Urinary bladder (tissue), 3 donors: ENCODE measurements at regions not wholly inside any gene's neighbourhood (a gene's known extent, or its start where the extent isn't known, plus 50 kb on each side); places are given as distances from the start of the nearest gene placed in this dataset.

Experiments
- DNase-seq: peaks from one replicate; pipeline ENCODE4 v3.0.0-alpha.2; 2015; ENCODE audit errors: extremely low spot score
- H3K27ac ChIP-seq: one replicate; pipeline ENCODE4 v1.5.1; 2013; ENCODE audit warnings: low read depth, mild to moderate bottlenecking, moderate library complexity
- H3K36me3 ChIP-seq: one replicate; pipeline ENCODE4 v1.6.1; 2013; ENCODE audit warnings: mild to moderate bottlenecking, moderate library complexity; ENCODE audit not compliant: insufficient read depth
- H3K4me1 ChIP-seq: one replicate; pipeline ENCODE4 v1.6.1; 2013; ENCODE audit warnings: mild to moderate bottlenecking, moderate library complexity; ENCODE audit not compliant: insufficient read depth
- H3K4me3 ChIP-seq: one replicate; pipeline ENCODE4 v1.5.1; 2013; ENCODE audit warnings: low read depth, low read length
- WGBS: extraction: QIAGEN DNeasy Blood & Tissue Kit; methylation state at CpG from one replicate; pipeline ENCODE4 v1.1.7; 2013; 5-methylcytosine and 5-hydroxymethylcytosine counted together
- donor health status: healthy with polysubstance abuse.
- donor health status: healthy.

- Histone ChIP-seq H3K27ac (no peak overlapping the region), H3K4me1 (no peaks in the 10 kb centered on the region), H3K4me3 (no peak overlapping the region), H3K36me3 (no peaks in the 10 kb centered on the region)
- no peak for DNase-seq
- WGBS = 88% methylated on average over 5 of the region's 5 CpGs
Measured at GRCh38 chr1:23609971-23610370, 50.7 kb upstream of the ID3 start.
